ENCODE measurements at regions not wholly inside any gene's neighbourhood (a gene's known extent, or its start where the extent isn't known, plus 50 kb on each side); places are given as distances from the start of the nearest gene placed in this dataset.

DNA sequence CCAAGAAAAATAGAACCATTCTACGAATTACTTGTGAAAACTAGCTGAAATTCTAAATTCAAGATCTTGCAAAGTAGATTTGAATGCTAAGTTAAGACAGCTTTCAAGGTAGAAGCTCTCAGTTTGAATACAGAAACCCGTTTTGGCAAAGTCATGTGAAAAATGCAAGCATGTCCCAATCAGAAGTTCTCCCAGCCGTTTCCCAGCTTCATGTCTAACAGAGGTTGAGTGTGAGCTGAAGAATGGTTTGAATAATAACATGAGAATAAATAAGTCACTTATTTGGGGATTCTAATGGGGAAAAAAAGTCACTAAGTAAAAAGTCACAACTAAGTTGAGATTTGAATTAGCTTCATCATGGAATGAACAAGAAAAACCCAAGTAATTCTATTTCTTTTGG, 152.5 kb upstream of the MAP3K1 start:
- Histone ChIP-seq H4K20me1 (ENCODE audit: insufficient read depth) (no peaks in the 10 kb centered on the region), H3K9me2 (ENCODE audit: insufficient read depth) (no peaks in the 10 kb centered on the region), H3K4me2 (ENCODE audit: unreplicated experiment) (no peak overlapping the region), H3F3A (ENCODE audit: insufficient read depth) (0 out of 2 replicates have a peak, but pooled peaks cover 6% of the 10 kb centered on the region), H3K9me3 (ENCODE audit: low read depth) (no peaks in the 10 kb centered on the region), H3K79me2 (ENCODE audit: insufficient read depth) (no peaks in the 10 kb centered on the region), H3K27me3 (replicated peaks; ENCODE audit: insufficient read depth) (peaks cover 15% of the 10 kb centered on the region), H3K4me3 (no peak overlapping the region), H3K4me1 (ENCODE audit: insufficient read depth) (no peaks in the 10 kb centered on the region), H3K9ac (no peak overlapping the region), H3K27ac (no peak overlapping the region), H2AFZ (no peak overlapping the region), H3K36me3 (ENCODE audit: low read depth) (no peaks in the 10 kb centered on the region)
- no peak for DNase-seq
- 15 to 26% methylated on average over 3 of the region's 3 CpGs for WGBS, 2 experiments (ENCODE audit: low coverage in 1 of 2, low lambda C conversion rate in 2 of 2, missing lambda C conversion rate in 2 of 2)
- in situ Hi-C loops (cut with MboI) = no loop called here
- no peak for TF ChIP-seq EZH2phosphoT487 (IDR thresholded peaks at IDR 0.05; ENCODE audit: insufficient read depth, low read depth)

DNA sequence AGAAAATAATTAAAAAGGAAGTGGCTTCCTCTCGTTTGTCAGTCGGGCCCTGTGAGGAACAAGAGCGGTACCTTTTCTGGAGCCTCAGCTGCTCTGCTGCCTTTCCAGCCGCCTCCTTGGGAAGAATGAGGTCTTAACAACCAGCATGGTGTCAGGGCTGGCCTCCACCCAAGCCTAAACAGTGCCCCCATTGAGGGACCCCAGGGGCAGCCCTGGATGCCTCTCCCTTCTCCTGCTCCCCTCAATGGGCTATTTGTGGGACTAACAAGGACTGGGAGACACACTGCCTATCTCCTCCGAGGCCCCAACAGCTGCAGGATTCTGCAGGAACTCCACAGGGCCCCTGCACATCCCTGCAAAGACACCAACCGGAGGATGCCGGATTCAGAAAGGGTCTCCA, 155.4 kb upstream of the MAP3K1 start:
- 61 to 62% methylated on average over 7 of the region's 7 CpGs for WGBS, 2 experiments (ENCODE audit: low coverage in 1 of 2, low lambda C conversion rate in 2 of 2, missing lambda C conversion rate in 2 of 2)
- H2AFZ ChIP-seq = no peak overlapping the region
- TF ChIP-seq EZH2 (IDR thresholded peaks at IDR 0.05; ENCODE audit: insufficient read depth, poor library complexity, severe bottlenecking) = no peak
- TF ChIP-seq EZH2phosphoT487 (IDR thresholded peaks at IDR 0.05; ENCODE audit: insufficient read depth, low read depth) = no peak
- H4K20me1 ChIP-seq (ENCODE audit: insufficient read depth) = no peaks in the 10 kb centered on the region
- H3K9ac ChIP-seq = no peak overlapping the region
- no peaks in the 10 kb centered on the region for H3K79me2 ChIP-seq (ENCODE audit: insufficient read depth)
- DNase-seq = no peak
- no peak overlapping the region for H3K4me2 ChIP-seq (ENCODE audit: unreplicated experiment)
- H3K4me3 ChIP-seq = no peak overlapping the region
- H3K27me3 ChIP-seq (replicated peaks; ENCODE audit: insufficient read depth) = peaks cover 15% of the 10 kb centered on the region
- 0 out of 2 replicates have a peak, but pooled peaks cover 2% of the 10 kb centered on the region for H3F3A ChIP-seq (ENCODE audit: insufficient read depth)
- no peaks in the 10 kb centered on the region for H3K9me3 ChIP-seq (ENCODE audit: low read depth)
- H3K27ac ChIP-seq = no peak overlapping the region
- in situ Hi-C loops (cut with MboI) = no loop called here
- no peaks in the 10 kb centered on the region for H3K36me3 ChIP-seq (ENCODE audit: low read depth)
- H3K4me1 ChIP-seq (ENCODE audit: insufficient read depth) = no peaks in the 10 kb centered on the region
- no peaks in the 10 kb centered on the region for H3K9me2 ChIP-seq (ENCODE audit: insufficient read depth)

DNA sequence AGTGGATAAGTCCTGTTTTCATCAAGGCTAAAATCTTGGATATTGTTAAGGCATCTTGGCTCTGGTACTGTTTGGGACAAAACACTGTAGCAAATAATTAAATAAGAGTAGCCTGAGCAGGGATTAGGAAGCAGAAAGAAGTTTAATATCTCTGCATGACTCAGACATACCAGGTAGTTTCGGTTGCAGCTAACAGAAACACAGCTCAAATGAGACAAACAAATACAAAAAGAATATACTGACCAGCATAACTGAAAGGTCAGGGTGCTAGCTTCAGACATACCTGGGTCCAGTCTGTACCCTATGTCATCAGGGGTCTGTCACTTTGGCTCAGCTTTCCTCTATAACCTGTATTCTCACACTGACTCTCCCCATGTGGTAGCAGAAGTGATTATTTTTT, 156.4 kb upstream of the MAP3K1 start:
- no peak overlapping the region for H3K27ac ChIP-seq
- DNase-seq = no peak
- no peak overlapping the region for H3K4me3 ChIP-seq
- no peaks in the 10 kb centered on the region for H3K4me1 ChIP-seq (ENCODE audit: insufficient read depth)
- no peak overlapping the region for H2AFZ ChIP-seq
- WGBS, 2 experiments (ENCODE audit: low coverage in 1 of 2, low lambda C conversion rate in 2 of 2, missing lambda C conversion rate in 2 of 2) = 82 to 84% methylated on average over 1 of the region's 1 CpG
- no peaks in the 10 kb centered on the region for H4K20me1 ChIP-seq (ENCODE audit: insufficient read depth)
- H3K9ac ChIP-seq = no peak overlapping the region
- no peaks in the 10 kb centered on the region for H3K36me3 ChIP-seq (ENCODE audit: low read depth)
- no peak overlapping the region for H3K4me2 ChIP-seq (ENCODE audit: unreplicated experiment)
- no peaks in the 10 kb centered on the region for H3K9me3 ChIP-seq (ENCODE audit: low read depth)
- peaks cover 15% of the 10 kb centered on the region for H3K27me3 ChIP-seq (replicated peaks; ENCODE audit: insufficient read depth)
- H3K9me2 ChIP-seq (ENCODE audit: insufficient read depth) = no peaks in the 10 kb centered on the region
- no peak for TF ChIP-seq EZH2phosphoT487 (IDR thresholded peaks at IDR 0.05; ENCODE audit: insufficient read depth, low read depth)
- TF ChIP-seq EZH2 (IDR thresholded peaks at IDR 0.05; ENCODE audit: insufficient read depth, poor library complexity, severe bottlenecking) = no peak
- H3F3A ChIP-seq (ENCODE audit: insufficient read depth) = no peaks in the 10 kb centered on the region
- in situ Hi-C loops (cut with MboI) = no loop called here
- no peaks in the 10 kb centered on the region for H3K79me2 ChIP-seq (ENCODE audit: insufficient read depth)

DNA sequence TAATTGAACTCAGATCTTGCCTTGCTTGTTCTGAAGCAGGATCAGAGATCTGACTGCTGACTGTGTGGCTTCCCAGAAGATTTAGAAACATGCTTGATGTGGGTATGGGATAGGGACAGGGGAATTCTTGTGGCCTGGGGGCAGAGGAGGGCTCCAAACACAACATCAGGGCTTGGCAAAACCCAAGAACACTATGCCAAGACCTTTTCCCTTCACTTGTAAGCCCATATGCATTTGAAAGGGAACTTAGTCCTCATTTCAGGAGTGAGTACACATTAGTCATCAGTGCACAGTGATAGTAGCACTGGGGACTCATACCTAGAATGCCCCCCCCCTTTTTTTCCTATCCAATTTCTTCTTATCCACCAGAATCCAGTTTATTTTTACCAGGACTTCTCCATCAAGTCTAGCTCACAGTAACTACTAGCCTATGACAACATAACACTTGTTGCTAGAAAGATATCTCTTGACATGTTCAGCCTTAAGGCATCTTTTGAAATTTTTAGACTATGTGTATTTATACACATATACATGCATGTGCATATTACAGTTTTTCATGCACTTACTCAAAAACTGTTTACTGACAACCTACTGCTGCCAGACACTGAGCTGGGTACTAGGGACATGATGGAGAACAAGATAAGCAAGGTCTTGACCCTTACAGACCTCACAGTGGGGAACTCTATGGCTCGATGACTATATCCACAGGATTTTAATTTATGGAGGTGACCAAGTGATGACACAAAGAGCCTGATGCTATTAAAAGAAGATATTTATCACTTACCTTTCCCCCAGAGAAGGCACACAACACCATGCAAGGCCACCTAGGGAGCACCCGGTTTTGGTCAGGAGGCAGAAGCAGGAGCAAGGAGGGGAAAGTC, 158.3 kb upstream of the MAP3K1 start:
- no peaks in the 10 kb centered on the region for H3K79me2 ChIP-seq (ENCODE audit: insufficient read depth)
- no peaks in the 10 kb centered on the region for H3K9me2 ChIP-seq (ENCODE audit: insufficient read depth)
- no peaks in the 10 kb centered on the region for H3F3A ChIP-seq (ENCODE audit: insufficient read depth)
- DNase-seq = no peak
- H3K27ac ChIP-seq = no peak overlapping the region
- no peaks in the 10 kb centered on the region for H3K9me3 ChIP-seq (ENCODE audit: low read depth)
- no peaks in the 10 kb centered on the region for H4K20me1 ChIP-seq (ENCODE audit: insufficient read depth)
- in situ Hi-C loops (cut with MboI) = no loop called here
- peaks cover under 1% of the 10 kb centered on the region; the same call in 1 of the 2 replicates for H3K27me3 ChIP-seq (replicated peaks; ENCODE audit: insufficient read depth)
- no peak overlapping the region for H3K9ac ChIP-seq
- no peak overlapping the region for H3K4me3 ChIP-seq
- H3K4me2 ChIP-seq (ENCODE audit: unreplicated experiment) = no peak overlapping the region
- no peak overlapping the region for H2AFZ ChIP-seq
- H3K36me3 ChIP-seq (ENCODE audit: low read depth) = no peaks in the 10 kb centered on the region
- 88 to 93% methylated on average over 2 of the region's 2 CpGs for WGBS, 2 experiments (ENCODE audit: low coverage in 1 of 2, low lambda C conversion rate in 2 of 2, missing lambda C conversion rate in 2 of 2)
- TF ChIP-seq EZH2 (IDR thresholded peaks at IDR 0.05; ENCODE audit: insufficient read depth, poor library complexity, severe bottlenecking) (no peak), EZH2phosphoT487 (IDR thresholded peaks at IDR 0.05; ENCODE audit: insufficient read depth, low read depth) (no peak)
- no peaks in the 10 kb centered on the region for H3K4me1 ChIP-seq (ENCODE audit: insufficient read depth)

Measured in GM23248 (cell line).